ENCODE measurements at regions not wholly inside any gene's neighbourhood (a gene's known extent, or its start where the extent isn't known, plus 50 kb on each side); places are given as distances from the start of the nearest gene placed in this dataset.
"Not testable (repeated sequence)": the region's sequence is repeated elsewhere in the genome, so short reads cannot be mapped to it uniquely, and the experiment has no call there.

GRCh38 chr1:60797351-60797750 is 285.0 kb upstream of the NFIA start:
- H3K36me3 ChIP-seq: no peaks in the 10 kb centered on the region
- no peaks in the 10 kb centered on the region for H3K27me3 ChIP-seq
- DNase-seq: no peak
- no peaks in the 10 kb centered on the region for H3K4me1 ChIP-seq
- H3K4me3 ChIP-seq (ENCODE audit: low read depth, low read length): no peak overlapping the region
- TF ChIP-seq, protein P1, sequence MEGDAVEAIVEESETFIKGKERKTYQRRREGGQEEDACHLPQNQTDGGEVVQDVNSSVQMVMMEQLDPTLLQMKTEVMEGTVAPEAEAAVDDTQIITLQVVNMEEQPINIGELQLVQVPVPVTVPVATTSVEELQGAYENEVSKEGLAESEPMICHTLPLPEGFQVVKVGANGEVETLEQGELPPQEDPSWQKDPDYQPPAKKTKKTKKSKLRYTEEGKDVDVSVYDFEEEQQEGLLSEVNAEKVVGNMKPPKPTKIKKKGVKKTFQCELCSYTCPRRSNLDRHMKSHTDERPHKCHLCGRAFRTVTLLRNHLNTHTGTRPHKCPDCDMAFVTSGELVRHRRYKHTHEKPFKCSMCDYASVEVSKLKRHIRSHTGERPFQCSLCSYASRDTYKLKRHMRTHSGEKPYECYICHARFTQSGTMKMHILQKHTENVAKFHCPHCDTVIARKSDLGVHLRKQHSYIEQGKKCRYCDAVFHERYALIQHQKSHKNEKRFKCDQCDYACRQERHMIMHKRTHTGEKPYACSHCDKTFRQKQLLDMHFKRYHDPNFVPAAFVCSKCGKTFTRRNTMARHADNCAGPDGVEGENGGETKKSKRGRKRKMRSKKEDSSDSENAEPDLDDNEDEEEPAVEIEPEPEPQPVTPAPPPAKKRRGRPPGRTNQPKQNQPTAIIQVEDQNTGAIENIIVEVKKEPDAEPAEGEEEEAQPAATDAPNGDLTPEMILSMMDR (IDR thresholded peaks at IDR 0.05; ENCODE audit: low read depth, low read length): no peak
- no peaks in the 10 kb centered on the region for H3K9me3 ChIP-seq

DNA sequence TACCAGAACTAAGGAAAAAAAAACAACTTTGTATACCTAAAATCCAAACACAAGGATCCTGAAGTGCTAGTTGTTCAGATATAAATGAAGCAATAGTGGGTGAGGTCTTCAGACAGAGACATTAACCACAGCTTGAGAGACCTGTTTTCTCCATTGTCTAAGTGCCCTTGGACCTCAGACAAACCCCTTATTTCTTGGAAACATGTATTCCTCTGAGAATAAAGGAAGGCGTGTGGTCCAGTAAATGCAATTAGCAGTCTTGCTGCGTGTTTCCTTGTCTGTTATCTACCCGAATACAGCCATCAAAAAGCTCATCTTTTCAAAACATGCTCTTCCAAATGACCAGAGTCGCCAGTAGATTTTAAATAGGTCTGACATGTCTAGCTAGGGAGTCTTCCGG is 291.1 kb upstream of the NFIA start:
- no peaks in the 10 kb centered on the region for H3K36me3 ChIP-seq
- H3K4me1 ChIP-seq: no peaks in the 10 kb centered on the region
- DNase-seq: no peak
- TF ChIP-seq, protein P1 (IDR thresholded peaks at IDR 0.05; ENCODE audit: low read depth, low read length): no peak
- no peak overlapping the region for H3K4me3 ChIP-seq (ENCODE audit: low read depth, low read length)
- no peaks in the 10 kb centered on the region for H3K27me3 ChIP-seq
- no peaks in the 10 kb centered on the region for H3K9me3 ChIP-seq

DNA sequence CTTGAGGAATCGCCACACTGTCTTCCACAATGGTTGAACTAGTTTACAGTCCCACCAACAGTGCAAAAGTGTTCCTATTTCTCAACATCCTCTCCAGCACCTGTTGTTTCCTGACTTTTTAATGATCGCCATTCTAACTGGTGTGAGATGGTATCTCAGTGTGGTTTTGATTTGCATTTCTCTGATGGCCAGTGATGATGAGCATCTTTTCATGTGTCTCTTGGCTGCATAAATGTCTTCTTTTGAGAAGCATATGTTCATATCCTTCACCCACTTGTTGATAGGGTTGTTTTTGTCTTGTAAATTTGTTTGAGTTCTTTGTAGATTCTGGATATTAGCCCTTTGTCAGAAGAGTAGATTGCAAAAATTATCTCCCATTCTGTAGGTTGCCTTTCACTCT is 309.3 kb upstream of the NFIA start:
- not testable (repeated sequence) for H3K4me3 ChIP-seq (ENCODE audit: low read depth, low read length); H3K9me3 ChIP-seq

GRCh38 chr1:60769082-60769481 is 313.3 kb upstream of the NFIA start:
- TF ChIP-seq, protein P1 (IDR thresholded peaks at IDR 0.05; ENCODE audit: low read depth, low read length): no peak
- H3K4me3 ChIP-seq (ENCODE audit: low read depth, low read length): no peak overlapping the region
- DNase-seq: no peak
- no peaks in the 10 kb centered on the region for H3K27me3 ChIP-seq
- no peaks in the 10 kb centered on the region for H3K4me1 ChIP-seq
- no peaks in the 10 kb centered on the region for H3K36me3 ChIP-seq
- H3K9me3 ChIP-seq: no peaks in the 10 kb centered on the region

More for the DNA sequence above, 309.3 kb upstream of the NFIA start:
- not testable (repeated sequence) for H3K27me3 ChIP-seq, DNase-seq, H3K4me1 ChIP-seq, H3K36me3 ChIP-seq

- Histone ChIP-seq H3K9me3 (no peaks in the 10 kb centered on the region), H3K4me3 (ENCODE audit: low read depth, low read length) (no peak overlapping the region), H3K4me1 (no peaks in the 10 kb centered on the region), H3K36me3 (no peaks in the 10 kb centered on the region), H3K27me3 (no peaks in the 10 kb centered on the region)
- TF ChIP-seq, protein P1 (IDR thresholded peaks at IDR 0.05; ENCODE audit: low read depth, low read length): peak; percentile 70
- DNase-seq: peak; percentile 26
Observed at GRCh38 chr1:60765204-60765603, 317.2 kb upstream of the NFIA start.

- no peaks in the 10 kb centered on the region for H3K27me3 ChIP-seq
- H3K36me3 ChIP-seq: no peaks in the 10 kb centered on the region
- DNase-seq: no peak
- H3K4me3 ChIP-seq (ENCODE audit: low read depth, low read length): no peak overlapping the region
- TF ChIP-seq, protein P1 (IDR thresholded peaks at IDR 0.05; ENCODE audit: low read depth, low read length): no peak
- H3K4me1 ChIP-seq: no peaks in the 10 kb centered on the region
- H3K9me3 ChIP-seq: no peaks in the 10 kb centered on the region
Observed at GRCh38 chr1:60764489-60764888, 317.9 kb upstream of the NFIA start.

DNA sequence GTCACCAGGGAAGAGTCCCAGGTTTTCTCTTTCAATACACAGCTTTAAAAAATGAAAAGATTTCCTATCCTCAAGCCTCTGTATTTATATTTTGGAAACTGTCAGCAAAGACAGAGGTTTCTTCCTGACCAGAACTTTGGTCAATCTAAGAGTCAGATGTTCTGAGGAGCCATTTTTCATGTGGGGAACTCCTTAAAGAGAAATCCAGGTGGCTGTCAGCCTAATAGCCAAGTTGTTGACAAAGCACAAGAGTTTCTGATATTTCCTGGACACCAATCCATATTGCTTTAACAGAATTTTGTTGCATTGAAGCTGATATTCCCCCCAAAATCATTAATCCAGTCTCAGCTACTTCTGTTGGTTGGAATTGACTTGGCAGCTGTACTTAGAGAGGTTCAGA is 318.6 kb upstream of the NFIA start:
- no peak for DNase-seq
- no peaks in the 10 kb centered on the region for H3K4me1 ChIP-seq
- no peaks in the 10 kb centered on the region for H3K27me3 ChIP-seq
- no peak overlapping the region for H3K4me3 ChIP-seq (ENCODE audit: low read depth, low read length)
- H3K9me3 ChIP-seq: no peaks in the 10 kb centered on the region
- H3K36me3 ChIP-seq: no peaks in the 10 kb centered on the region
- TF ChIP-seq, protein P1 (IDR thresholded peaks at IDR 0.05; ENCODE audit: low read depth, low read length): no peak
